ENCODE measurements at regions not wholly inside any gene's neighbourhood (a gene's known extent, or its start where the extent isn't known, plus 50 kb on each side); places are given as distances from the start of the nearest gene placed in this dataset.

DNA sequence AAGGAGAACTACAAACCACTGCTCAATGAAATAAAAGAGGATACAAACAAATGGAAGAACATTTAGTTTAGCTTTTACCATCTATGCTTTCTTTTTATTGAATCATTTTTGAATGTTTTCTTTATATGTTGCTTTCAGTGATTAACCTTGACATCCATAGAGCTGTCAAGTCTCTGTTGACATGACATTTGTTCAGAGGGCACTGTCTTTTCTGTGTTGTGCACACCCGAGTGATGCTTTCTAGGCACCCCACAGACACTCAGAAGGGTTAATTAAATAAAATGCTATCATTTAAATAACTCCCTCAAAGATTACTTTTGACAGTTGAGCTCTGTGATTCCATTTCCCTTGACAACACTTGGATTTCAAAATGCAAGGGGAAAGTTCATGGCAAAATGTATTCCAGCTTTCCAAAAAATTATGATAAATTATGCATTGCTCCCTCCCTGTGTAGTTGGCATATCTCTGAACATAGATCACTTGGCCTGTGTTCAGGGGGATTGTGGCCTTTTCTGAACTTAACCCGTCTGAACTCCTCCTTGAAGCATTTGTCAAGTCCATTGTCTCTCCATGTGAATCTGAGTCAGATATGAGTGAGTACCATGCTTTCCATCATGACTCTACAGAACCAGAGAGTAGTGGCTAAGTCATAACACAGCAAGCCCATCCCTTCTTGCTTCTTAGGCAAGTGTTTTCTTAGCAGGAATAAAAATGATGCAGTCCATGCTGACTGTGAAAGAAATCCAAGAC, 372.6 kb downstream of the RPRM start:
- no peak for ATAC-seq
- ChIA-PET CTCF (no interaction called here), POLR2A (no interaction called here)
- BruUV-seq (replicated peaks), result no TSS peak
- no peak for TF ChIP-seq TCF7L2 (IDR thresholded peaks at IDR 0.05; ENCODE audit: low read depth, low read length)
- no peak for TF ChIP-seq POLR2AphosphoS5 (IDR thresholded peaks at IDR 0.05; ENCODE audit: low read depth, low read length)
- TF ChIP-seq SIN3A (IDR thresholded peaks at IDR 0.05; ENCODE audit: borderline replicate concordance, insufficient read depth, low read depth, low read length), result no peak
- no peak for TF ChIP-seq REST (IDR thresholded peaks at IDR 0.05; ENCODE audit: insufficient read depth in 1 of 2, low read depth in 2 of 2, low read length in 1 of 2)
- TF ChIP-seq, protein P1, sequence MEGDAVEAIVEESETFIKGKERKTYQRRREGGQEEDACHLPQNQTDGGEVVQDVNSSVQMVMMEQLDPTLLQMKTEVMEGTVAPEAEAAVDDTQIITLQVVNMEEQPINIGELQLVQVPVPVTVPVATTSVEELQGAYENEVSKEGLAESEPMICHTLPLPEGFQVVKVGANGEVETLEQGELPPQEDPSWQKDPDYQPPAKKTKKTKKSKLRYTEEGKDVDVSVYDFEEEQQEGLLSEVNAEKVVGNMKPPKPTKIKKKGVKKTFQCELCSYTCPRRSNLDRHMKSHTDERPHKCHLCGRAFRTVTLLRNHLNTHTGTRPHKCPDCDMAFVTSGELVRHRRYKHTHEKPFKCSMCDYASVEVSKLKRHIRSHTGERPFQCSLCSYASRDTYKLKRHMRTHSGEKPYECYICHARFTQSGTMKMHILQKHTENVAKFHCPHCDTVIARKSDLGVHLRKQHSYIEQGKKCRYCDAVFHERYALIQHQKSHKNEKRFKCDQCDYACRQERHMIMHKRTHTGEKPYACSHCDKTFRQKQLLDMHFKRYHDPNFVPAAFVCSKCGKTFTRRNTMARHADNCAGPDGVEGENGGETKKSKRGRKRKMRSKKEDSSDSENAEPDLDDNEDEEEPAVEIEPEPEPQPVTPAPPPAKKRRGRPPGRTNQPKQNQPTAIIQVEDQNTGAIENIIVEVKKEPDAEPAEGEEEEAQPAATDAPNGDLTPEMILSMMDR (IDR thresholded peaks at IDR 0.05), result no peak
- Histone ChIP-seq H3K9me3 (ENCODE audit: control insufficient read depth, insufficient read depth, low read depth, low read length) (no peaks in the 10 kb centered on the region), H3K27ac (ENCODE audit: low read length) (no peak overlapping the region), H3K36me3 (ENCODE audit: control insufficient read depth, insufficient read depth, low read length) (no peaks in the 10 kb centered on the region), H3K4me3 (ENCODE audit: low read depth in 2 of 2, low read length in 2 of 2) (no peak overlapping the region), H3K4me1 (ENCODE audit: control insufficient read depth, insufficient read depth, low read length) (no peaks in the 10 kb centered on the region), H3K27me3 (ENCODE audit: control insufficient read depth, insufficient read depth, low read length) (no peaks in the 10 kb centered on the region)
- DNase-seq (ENCODE audit: low read depth, low spot score), result no peak
- in situ Hi-C loops (cut with HindIII; ENCODE audit: low pct_unique_long_range_greater_than_20kb, low sequenced_read_pairs) (no loop called here), intact Hi-C loops (cut with micrococcal nuclease; ENCODE audit: unreplicated experiment) (no loop called here)

GRCh38 chr2:153101187-153101586, 377.4 kb downstream of the RPRM start:
- ATAC-seq (no peak), DNase-seq (ENCODE audit: low read depth, low spot score) (no peak)
- H3K4me3 ChIP-seq (ENCODE audit: low read depth in 2 of 2, low read length in 2 of 2), result no peak overlapping the region
- CTCF ChIA-PET, result no interaction called here
- in situ Hi-C loops (cut with HindIII; ENCODE audit: low pct_unique_long_range_greater_than_20kb, low sequenced_read_pairs), result no loop called here
- intact Hi-C loops (cut with micrococcal nuclease; ENCODE audit: unreplicated experiment), result no loop called here
- no peaks in the 10 kb centered on the region; the same call in 1 of the 2 replicates for H3K36me3 ChIP-seq (ENCODE audit: control insufficient read depth, insufficient read depth, low read length)
- no peaks in the 10 kb centered on the region for H3K4me1 ChIP-seq (ENCODE audit: control insufficient read depth, insufficient read depth, low read length)
- H3K9me3 ChIP-seq (ENCODE audit: control insufficient read depth, insufficient read depth, low read depth, low read length), result no peaks in the 10 kb centered on the region
- BruUV-seq (replicated peaks), result no TSS peak
- H3K27ac ChIP-seq (ENCODE audit: low read length), result no peak overlapping the region
- TF ChIP-seq REST (IDR thresholded peaks at IDR 0.05; ENCODE audit: insufficient read depth in 1 of 2, low read depth in 2 of 2, low read length in 1 of 2) (no peak), TCF7L2 (IDR thresholded peaks at IDR 0.05; ENCODE audit: low read depth, low read length) (peak; percentile 79)
- POLR2A ChIA-PET, result no interaction called here
- no peaks in the 10 kb centered on the region for H3K27me3 ChIP-seq (ENCODE audit: control insufficient read depth, insufficient read depth, low read length)

Measured in Panc1 (cell line).